Gastroesophageal sphincter (tissue), 3 donors: ENCODE measurements at regions not wholly inside any gene's neighbourhood (a gene's known extent, or its start where the extent isn't known, plus 50 kb on each side); places are given as distances from the start of the nearest gene placed in this dataset.

Source experiments
- EP300 ChIP-seq: sonication (generic); formaldehyde crosslinking; IDR thresholded peaks from one replicate; pipeline ENCODE4 v1.6.1; 2017; ENCODE audit warnings: antibody characterized with exemption, mild to moderate bottlenecking
- POLR2A ChIP-seq, 2 donors: fragments of 450-650 bp; IDR thresholded peaks; one replicate each; pipeline ENCODE4 v1.6.1; 2017; ENCODE audit warnings: antibody characterized with exemption in 2 of 2, mild to moderate bottlenecking in 2 of 2, moderate library complexity in 1 of 2
- POLR2AphosphoS5 ChIP-seq: sonication (generic); formaldehyde crosslinking; IDR thresholded peaks from one replicate; pipeline ENCODE4 v1.6.1; 2017; ENCODE audit warnings: antibody characterized with exemption
- TF ChIP-seq, protein P1 (sequence below), 4 experiments: fragments of 200-600 bp in 2 of 4; fragments of 450-650 bp in 2 of 4; sonication (generic) in 1 of 4; IDR thresholded peaks; one replicate each; pipeline ENCODE4 v1.5.1; 2017 to 2019; ENCODE audit warnings: antibody characterized with exemption in 4 of 4, mild to moderate bottlenecking in 2 of 4, moderate library complexity in 2 of 4

DNA sequence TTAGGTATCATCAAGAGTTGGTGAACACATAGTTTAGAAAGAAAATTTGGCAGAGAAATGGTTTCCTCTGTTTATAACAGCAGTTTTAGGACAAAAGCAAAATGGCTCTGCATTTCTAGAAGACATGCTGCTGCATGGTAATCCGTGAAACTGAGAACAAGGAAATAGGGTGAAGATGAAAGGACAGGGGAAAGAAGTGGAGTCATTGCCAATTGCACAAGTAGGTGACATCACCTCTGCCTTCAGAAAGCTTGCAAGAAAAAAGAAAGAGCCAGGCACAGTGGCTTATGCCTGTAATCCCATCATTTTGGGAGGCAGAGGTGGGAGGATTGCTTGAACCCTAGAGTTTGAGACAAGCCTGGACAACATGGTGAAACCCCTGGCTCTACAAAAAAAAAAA, 217.6 kb downstream of the LMX1A start:
- no peak for TF ChIP-seq POLR2A (IDR thresholded peaks at IDR 0.05)
- no peak for TF ChIP-seq POLR2AphosphoS5
- no peak for TF ChIP-seq EP300
- TF ChIP-seq, protein P1, sequence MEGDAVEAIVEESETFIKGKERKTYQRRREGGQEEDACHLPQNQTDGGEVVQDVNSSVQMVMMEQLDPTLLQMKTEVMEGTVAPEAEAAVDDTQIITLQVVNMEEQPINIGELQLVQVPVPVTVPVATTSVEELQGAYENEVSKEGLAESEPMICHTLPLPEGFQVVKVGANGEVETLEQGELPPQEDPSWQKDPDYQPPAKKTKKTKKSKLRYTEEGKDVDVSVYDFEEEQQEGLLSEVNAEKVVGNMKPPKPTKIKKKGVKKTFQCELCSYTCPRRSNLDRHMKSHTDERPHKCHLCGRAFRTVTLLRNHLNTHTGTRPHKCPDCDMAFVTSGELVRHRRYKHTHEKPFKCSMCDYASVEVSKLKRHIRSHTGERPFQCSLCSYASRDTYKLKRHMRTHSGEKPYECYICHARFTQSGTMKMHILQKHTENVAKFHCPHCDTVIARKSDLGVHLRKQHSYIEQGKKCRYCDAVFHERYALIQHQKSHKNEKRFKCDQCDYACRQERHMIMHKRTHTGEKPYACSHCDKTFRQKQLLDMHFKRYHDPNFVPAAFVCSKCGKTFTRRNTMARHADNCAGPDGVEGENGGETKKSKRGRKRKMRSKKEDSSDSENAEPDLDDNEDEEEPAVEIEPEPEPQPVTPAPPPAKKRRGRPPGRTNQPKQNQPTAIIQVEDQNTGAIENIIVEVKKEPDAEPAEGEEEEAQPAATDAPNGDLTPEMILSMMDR (IDR thresholded peaks at IDR 0.05), result no peak
